Muscle layer of duodenum (tissue), 2 donors: ENCODE measurements at regions not wholly inside any gene's neighbourhood (a gene's known extent, or its start where the extent isn't known, plus 50 kb on each side); places are given as distances from the start of the nearest gene placed in this dataset.
"Not testable (repeated sequence)": the region's sequence is repeated elsewhere in the genome, so short reads cannot be mapped to it uniquely, and the experiment has no call there.

Experiments used
- H3K27ac ChIP-seq: one replicate; pipeline ENCODE4 v1.7.0; 2013; ENCODE audit warnings: mild to moderate bottlenecking, low read length
- H3K27me3 ChIP-seq: one replicate; pipeline ENCODE4 v1.7.0; 2013; ENCODE audit warnings: low read depth, mild to moderate bottlenecking, control low read depth, low read length
- H3K36me3 ChIP-seq, 2 donors: one replicate each; pipeline ENCODE4 v1.7.0; 2013; ENCODE audit warnings: low read length in 2 of 2, control low read depth in 1 of 2, mild to moderate bottlenecking in 1 of 2; ENCODE audit not compliant: insufficient read depth in 2 of 2, control insufficient read depth in 1 of 2
- H3K4me1 ChIP-seq, 2 donors: one replicate each; pipeline ENCODE4 v1.7.0; 2013; ENCODE audit warnings: low read length in 2 of 2, mild to moderate bottlenecking in 2 of 2, control low read depth in 1 of 2, moderate library complexity in 1 of 2; ENCODE audit not compliant: insufficient read depth in 2 of 2, control insufficient read depth in 1 of 2
- H3K4me3 ChIP-seq, 2 donors: one replicate each; pipeline ENCODE4 v1.7.0; 2013; ENCODE audit warnings: low read length in 2 of 2, low read depth in 1 of 2, mild to moderate bottlenecking in 1 of 2
- H3K9me3 ChIP-seq, 2 donors: one replicate each; pipeline ENCODE4 v1.7.0; 2013; ENCODE audit warnings: low read length in 2 of 2, control low read depth in 1 of 2, mild to moderate bottlenecking in 1 of 2; ENCODE audit not compliant: control insufficient read depth in 1 of 2
- donor health status: healthy.

- peaks cover 0 to 11% of the 10 kb centered on the region in 2 donors for H3K4me1 ChIP-seq
- H3K36me3 ChIP-seq: no peaks in the 10 kb centered on the region
- no peaks in the 10 kb centered on the region for H3K9me3 ChIP-seq
- H3K27ac ChIP-seq: no peak overlapping the region
- no peaks in the 10 kb centered on the region for H3K27me3 ChIP-seq
- peak overlapping the region; percentile 30 to 69 for H3K4me3 ChIP-seq
Observed at GRCh38 chr1:121519042-121519755, 334.4 kb downstream of the SRGAP2C start.

DNA sequence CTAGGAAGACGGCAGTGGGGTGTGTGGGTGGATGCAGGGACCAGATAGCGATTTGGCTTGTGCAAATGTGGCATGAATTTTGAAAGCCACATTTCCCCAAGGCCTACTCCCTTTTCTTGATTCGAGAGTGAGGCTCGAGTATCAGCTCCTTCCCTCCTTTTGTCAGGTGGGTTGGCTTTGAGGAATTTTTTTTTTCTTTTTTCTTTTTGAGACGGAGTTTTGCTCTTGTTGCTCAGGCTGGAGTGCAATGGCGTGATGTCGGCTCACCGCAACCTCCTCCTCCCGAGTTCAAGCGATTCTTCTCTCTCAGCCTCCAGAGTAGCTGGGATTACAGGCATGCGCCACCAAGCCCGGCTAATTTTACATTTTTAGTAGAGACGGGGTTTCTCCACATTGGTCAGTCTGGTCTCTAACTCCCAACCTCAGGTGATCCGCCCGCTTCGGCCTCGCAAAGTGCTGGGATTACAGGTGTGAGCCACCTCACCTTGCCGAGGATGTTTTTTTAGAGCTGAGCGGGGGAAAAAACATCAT, 335.0 kb downstream of the SRGAP2C start:
- Histone ChIP-seq H3K4me1 (peaks cover 0 to 11% of the 10 kb centered on the region in 2 donors), H3K4me3 (peak overlapping the region in 1 of 2 donors; percentile 69)
- not testable (repeated sequence) for H3K9me3 ChIP-seq, H3K27me3 ChIP-seq, H3K27ac ChIP-seq, H3K36me3 ChIP-seq

GRCh38 chr1:121522061-121522759, 337.4 kb downstream of the SRGAP2C start:
- Histone ChIP-seq H3K27ac (no peak overlapping the region), H3K9me3 (no peaks in the 10 kb centered on the region), H3K36me3 (no peaks in the 10 kb centered on the region), H3K4me1 (peaks cover 0 to 11% of the 10 kb centered on the region in 2 donors), H3K27me3 (no peaks in the 10 kb centered on the region), H3K4me3 (no peak overlapping the region)

GRCh38 chr1:121523112-121523511, 338.3 kb downstream of the SRGAP2C start:
- not testable (repeated sequence) for H3K9me3 ChIP-seq, H3K27ac ChIP-seq, H3K36me3 ChIP-seq, H3K27me3 ChIP-seq, H3K4me3 ChIP-seq
- peaks cover 0 to 11% of the 10 kb centered on the region in 2 donors for H3K4me1 ChIP-seq

- Histone ChIP-seq H3K36me3 (no peaks in the 10 kb centered on the region), H3K4me3 (no peak overlapping the region), H3K9me3 (no peaks in the 10 kb centered on the region), H3K27ac (no peak overlapping the region), H3K4me1 (no peaks in the 10 kb centered on the region), H3K27me3 (no peaks in the 10 kb centered on the region)
Observed at GRCh38 chr1:121525355-121525754, 340.6 kb downstream of the SRGAP2C start.

GRCh38 chr1:121528958-121529357, 344.2 kb downstream of the SRGAP2C start:
- H3K9me3 ChIP-seq, H3K4me3 ChIP-seq, H3K27ac ChIP-seq, H3K36me3 ChIP-seq, H3K4me1 ChIP-seq, H3K27me3 ChIP-seq: not testable (repeated sequence)

DNA sequence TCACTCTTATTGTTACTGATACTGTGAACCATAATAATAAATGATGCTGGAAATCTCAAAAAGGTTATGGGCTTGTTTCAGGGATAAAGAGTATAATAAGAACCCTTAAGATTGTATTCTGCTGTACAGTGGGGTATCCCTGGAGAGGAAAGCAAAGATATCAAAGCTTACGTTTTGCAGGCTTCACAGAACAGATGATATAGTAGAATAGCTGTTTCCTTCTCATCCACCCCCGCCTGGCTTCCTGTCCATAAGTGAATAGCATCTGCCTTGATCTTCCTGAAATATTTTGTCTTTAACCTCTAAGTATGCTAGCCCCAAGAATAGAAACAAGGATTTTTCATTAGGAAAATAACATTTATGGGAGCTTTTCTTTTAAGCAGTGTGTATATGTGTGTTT, 345.3 kb downstream of the SRGAP2C start:
- H3K9me3 ChIP-seq, H3K27me3 ChIP-seq, H3K4me3 ChIP-seq, H3K36me3 ChIP-seq, H3K27ac ChIP-seq, H3K4me1 ChIP-seq: not testable (repeated sequence)

GRCh38 chr1:121531747-121532146, 347.0 kb downstream of the SRGAP2C start:
- H3K4me1 ChIP-seq, H3K9me3 ChIP-seq, H3K27ac ChIP-seq, H3K4me3 ChIP-seq, H3K36me3 ChIP-seq, H3K27me3 ChIP-seq: not testable (repeated sequence)

GRCh38 chr1:121538148-121538547, 353.4 kb downstream of the SRGAP2C start:
- H3K27me3 ChIP-seq, H3K4me1 ChIP-seq, H3K4me3 ChIP-seq, H3K36me3 ChIP-seq, H3K27ac ChIP-seq, H3K9me3 ChIP-seq: not testable (repeated sequence)

- Histone ChIP-seq H3K27ac (no peak overlapping the region), H3K4me1 (no peaks in the 10 kb centered on the region), H3K4me3 (no peak overlapping the region), H3K27me3 (no peaks in the 10 kb centered on the region), H3K9me3 (no peaks in the 10 kb centered on the region), H3K36me3 (no peaks in the 10 kb centered on the region)
Observed at GRCh38 chr1:121538943-121539575, 354.3 kb downstream of the SRGAP2C start.

GRCh38 chr1:121543988-121544387, 359.2 kb downstream of the SRGAP2C start:
- H3K36me3 ChIP-seq, H3K9me3 ChIP-seq, H3K4me3 ChIP-seq, H3K27me3 ChIP-seq, H3K4me1 ChIP-seq, H3K27ac ChIP-seq: not testable (repeated sequence)
